ENCODE measurements at regions not wholly inside any gene's neighbourhood (a gene's known extent, or its start where the extent isn't known, plus 50 kb on each side); places are given as distances from the start of the nearest gene placed in this dataset.

- TF ChIP-seq CTCF (IDR thresholded peaks at IDR 0.05; ENCODE audit: insufficient read depth, low read length, poor library complexity, severe bottlenecking) (no peak), EZH2phosphoT487 (conservative IDR thresholded peaks at IDR 0.05; ENCODE audit: low read length) (no peak)
Observed at GRCh38 chr6:19663479-19663878, 173.7 kb upstream of the ID4 start.
